IMR-90 (cell line): ENCODE measurements at regions not wholly inside any gene's neighbourhood (a gene's known extent, or its start where the extent isn't known, plus 50 kb on each side); places are given as distances from the start of the nearest gene placed in this dataset.

Experiments used
- ATAC-seq: fragments of 200-7000 bp; cut with Tn5 transposase; 2 replicates; pipeline ENCODE4 v1.9.1; 2020; ENCODE audit warnings: low read depth, mild to moderate bottlenecking, moderate library complexity
- BruUV-seq: library from RNA; stranded (reverse); fragments of 400-500 nt; replicated peaks from 2 replicates; lab custom pipeline; 2021; lab: Mats Ljungman, UMichigan
- CTCF ChIA-PET: fragments of 300-600 bp; formaldehyde crosslinking; extraction: SDS; loops from one replicate; lab custom pipeline; 2021; ENCODE audit warnings: antibody characterized with exemption; lab: Yijun Ruan, JAX
- POLR2A ChIA-PET: fragments of 300-600 bp; sonication (Branson Sonifier 250); formaldehyde crosslinking; loops from one replicate; lab custom pipeline; 2022; ENCODE audit warnings: antibody characterized with exemption; ENCODE audit not compliant: unreplicated experiment; lab: Charles Lee
- DNase-seq: peaks from one replicate; pipeline ENCODE4 v3.0.0; 2013
- H2AFZ ChIP-seq: replicated peaks from 2 replicates; pipeline ENCODE3; 2013; ENCODE audit warnings: low read length, mild to moderate bottlenecking; ENCODE audit not compliant: poor library complexity
- H2AK5ac ChIP-seq: 2 replicates; pipeline ENCODE4 v1.6.1; 2013; ENCODE audit warnings: low read depth, low read length, inconsistent platforms
- H2AK9ac ChIP-seq: replicated peaks from 2 replicates; pipeline ENCODE3; 2013; ENCODE audit warnings: mild to moderate bottlenecking, low read depth, low read length, moderate library complexity; ENCODE audit not compliant: poor library complexity
- H2BK120ac ChIP-seq: 2 replicates; pipeline ENCODE4 v1.6.1; 2013; ENCODE audit warnings: low read depth, low read length, inconsistent platforms
- H2BK15ac ChIP-seq: 3 replicates; pipeline ENCODE4 v1.6.1; 2013; ENCODE audit warnings: low read depth, low read length, inconsistent platforms
- H2BK20ac ChIP-seq: 2 replicates; pipeline ENCODE4 v1.6.1; 2013; ENCODE audit warnings: low read depth, mild to moderate bottlenecking, inconsistent platforms, low read length, moderate library complexity
- H2BK5ac ChIP-seq: 2 replicates; pipeline ENCODE4 v1.6.1; 2013; ENCODE audit warnings: mild to moderate bottlenecking, low read depth, low read length, inconsistent platforms; ENCODE audit not compliant: poor library complexity, severe bottlenecking
- H3K14ac ChIP-seq: replicated peaks from 2 replicates; pipeline ENCODE4 v1.6.1; 2013; ENCODE audit warnings: low read depth, low read length, inconsistent platforms
- H3K18ac ChIP-seq: 2 replicates; pipeline ENCODE4 v1.6.1; 2013; ENCODE audit warnings: low read depth, low read length, control low read depth
- H3K23ac ChIP-seq: 2 replicates; pipeline ENCODE4 v1.6.1; 2013; ENCODE audit warnings: low read depth, low read length, inconsistent platforms
- H3K27ac ChIP-seq: 2 replicates; pipeline ENCODE4 v1.5.1; 2013; ENCODE audit warnings: mild to moderate bottlenecking, control low read depth, low read length; ENCODE audit not compliant: insufficient read depth
- H3K27me3 ChIP-seq: 2 replicates; pipeline ENCODE4 v1.6.1; 2013; ENCODE audit warnings: low read length; ENCODE audit not compliant: control insufficient read depth, insufficient read depth
- H3K36me3 ChIP-seq: 2 replicates; pipeline ENCODE4 v1.6.1; 2013; ENCODE audit warnings: low read length, mixed read lengths; ENCODE audit not compliant: control insufficient read depth, insufficient read depth
- H3K4ac ChIP-seq: 2 replicates; pipeline ENCODE4 v1.6.1; 2013; ENCODE audit warnings: low read depth, low read length, inconsistent platforms
- H3K4me1 ChIP-seq: 2 replicates; pipeline ENCODE4 v1.6.1; 2013; ENCODE audit warnings: low read length, mixed read lengths; ENCODE audit not compliant: control insufficient read depth, insufficient read depth
- H3K4me2 ChIP-seq: 2 replicates; pipeline ENCODE4 v1.6.1; 2013; ENCODE audit warnings: low read depth, mild to moderate bottlenecking, control low read depth, low read length, moderate library complexity
- H3K4me3 ChIP-seq: 2 replicates; pipeline ENCODE4 v1.5.1; 2013; ENCODE audit warnings: low read depth, mild to moderate bottlenecking, control low read depth, low read length, moderate library complexity; ENCODE audit not compliant: insufficient read depth
- H3K56ac ChIP-seq: 2 replicates; pipeline ENCODE4 v1.6.1; 2013; ENCODE audit warnings: low read length, inconsistent platforms; ENCODE audit not compliant: insufficient read depth; ENCODE audit errors: extremely low read depth
- H3K79me1 ChIP-seq, 2 experiments: 2 replicates each; pipeline ENCODE4 v1.6.1; 2013; ENCODE audit warnings: low read length in 2 of 2, inconsistent platforms in 1 of 2, low read depth in 1 of 2
- H3K9ac ChIP-seq: 2 replicates; pipeline ENCODE4 v1.6.1; 2013; ENCODE audit warnings: low read depth, low read length, control low read depth
- H3K9me1 ChIP-seq: 2 replicates; pipeline ENCODE4 v1.6.1; 2013; ENCODE audit warnings: low read length, inconsistent platforms; ENCODE audit not compliant: insufficient read depth
- H3K9me3 ChIP-seq: 2 replicates; pipeline ENCODE4 v1.6.1; 2013; ENCODE audit warnings: low read length; ENCODE audit not compliant: control insufficient read depth, insufficient read depth
- H4K20me1 ChIP-seq: 2 replicates; pipeline ENCODE4 v1.6.1; 2013; ENCODE audit warnings: low read length, inconsistent platforms; ENCODE audit not compliant: insufficient read depth
- H4K5ac ChIP-seq: 2 replicates; pipeline ENCODE4 v1.6.1; 2013; ENCODE audit warnings: mild to moderate bottlenecking, low read depth, low read length, control low read depth
- H4K8ac ChIP-seq, 2 experiments: 2 replicates each; pipeline ENCODE4 v1.6.1; 2013; ENCODE audit warnings: low read depth in 2 of 2, low read length in 2 of 2, control low read depth in 1 of 2, inconsistent platforms in 1 of 2
- H4K91ac ChIP-seq: 2 replicates; pipeline ENCODE4 v1.6.1; 2013; ENCODE audit warnings: low read depth, low read length, inconsistent platforms; ENCODE audit not compliant: insufficient read depth
- BHLHE40 ChIP-seq: fragments of 150-350 bp; IDR thresholded peaks from 2 replicates; pipeline ENCODE4 v1.6.1; 2016; ENCODE audit warnings: mild to moderate bottlenecking, low read depth, low read length
- CEBPB ChIP-seq: IDR thresholded peaks from 2 replicates; pipeline ENCODE4 v1.6.1; 2012; ENCODE audit warnings: low read depth, low read length, improper control_type of control experiment
- CHD1 ChIP-seq: IDR thresholded peaks from 2 replicates; pipeline ENCODE4 v1.6.1; 2012; ENCODE audit warnings: low read depth, low read length, improper control_type of control experiment
- CTCF ChIP-seq: conservative IDR thresholded peaks from 2 replicates; pipeline ENCODE4 v1.5.1; 2012; ENCODE audit warnings: mild to moderate bottlenecking, low read depth, low read length, improper control_type of control experiment
- ELK1 ChIP-seq: fragments of 150-350 bp; IDR thresholded peaks from 2 replicates; pipeline ENCODE4 v1.6.1; 2016; ENCODE audit warnings: low read depth, mild to moderate bottlenecking, low read length, moderate library complexity, borderline replicate concordance
- FOS ChIP-seq: fragments of 150-350 bp; IDR thresholded peaks from 2 replicates; pipeline ENCODE4 v1.6.1; 2016; ENCODE audit warnings: low read depth, low read length
- MAFK ChIP-seq: IDR thresholded peaks from 2 replicates; pipeline ENCODE4 v1.6.1; 2012; ENCODE audit warnings: low read depth, low read length, improper control_type of control experiment
- MAZ ChIP-seq: IDR thresholded peaks from 2 replicates; pipeline ENCODE4 v1.6.1; 2012; ENCODE audit warnings: low read depth, mild to moderate bottlenecking, low read length, improper control_type of control experiment, moderate library complexity, borderline replicate concordance
- MXI1 ChIP-seq: IDR thresholded peaks from 2 replicates; pipeline ENCODE4 v1.6.1; 2012; ENCODE audit warnings: low read depth, mild to moderate bottlenecking, low read length, moderate library complexity, borderline replicate concordance
- NFE2L2 ChIP-seq: fragments of 150-350 bp; IDR thresholded peaks from 2 replicates; pipeline ENCODE4 v1.6.1; 2016; ENCODE audit warnings: low read depth, mild to moderate bottlenecking, low read length
- POLR2A ChIP-seq: IDR thresholded peaks from 2 replicates; pipeline ENCODE4 v1.6.1; 2012; ENCODE audit warnings: mild to moderate bottlenecking, low read depth, low read length
- RAD21 ChIP-seq: IDR thresholded peaks from 2 replicates; pipeline ENCODE4 v1.6.1; 2012; ENCODE audit warnings: low read length, improper control_type of control experiment
- RCOR1 ChIP-seq: IDR thresholded peaks from 2 replicates; pipeline ENCODE4 v1.6.1; 2012; ENCODE audit warnings: mild to moderate bottlenecking, low read length, improper control_type of control experiment; ENCODE audit not compliant: insufficient replicate concordance
- RFX5 ChIP-seq: IDR thresholded peaks from 2 replicates; pipeline ENCODE4 v1.8.0; 2012; ENCODE audit warnings: low read depth, mild to moderate bottlenecking, low read length, moderate library complexity
- SMC3 ChIP-seq: fragments of 150-350 bp; IDR thresholded peaks from 2 replicates; pipeline ENCODE4 v1.6.1; 2016; ENCODE audit warnings: low read depth, mild to moderate bottlenecking, antibody characterized with exemption, low read length, moderate library complexity
- USF2 ChIP-seq: fragments of 150-350 bp; IDR thresholded peaks from 2 replicates; pipeline ENCODE4 v1.6.1; 2017; ENCODE audit warnings: mild to moderate bottlenecking, antibody characterized with exemption, low read length, low read depth
- WGBS, 2 experiments: methylation state at CpG; one replicate each; pipeline versions ENCODE4 v1.1.5 to v1.1.7; 2013; ENCODE audit warnings: missing lambda C conversion rate in 2 of 2; ENCODE audit not compliant: insufficient read length in 1 of 2; ENCODE audit errors: extremely low coverage in 2 of 2; 5-methylcytosine and 5-hydroxymethylcytosine counted together
- dilution Hi-C: fragments of 300-500 bp; cut with HindIII; formaldehyde crosslinking; loops from one replicate; pipeline ENCODE4 v1.14.3; 2018; ENCODE audit warnings: low sequenced_read_pairs; ENCODE audit not compliant: unreplicated experiment
- in situ Hi-C: fragments of 300-500 bp; cut with MboI; formaldehyde crosslinking; loops from 3 replicates; pipeline ENCODE4 v1.14.3; 2019; ENCODE audit warnings: low sequenced_read_pairs, inconsistent platforms, mixed read lengths
- intact Hi-C: fragments of 100-400 bp; cut with micrococcal nuclease; formaldehyde crosslinking; loops from 2 replicates; pipeline ENCODE4 v1.10.0; 2022

- no peak overlapping the region for H3K4me2 ChIP-seq
- in situ Hi-C loops, result no loop called here
- 0 out of 2 replicates have a peak, but pooled peaks cover 2% of the 10 kb centered on the region for H3K27me3 ChIP-seq
- no peak overlapping the region for H4K5ac ChIP-seq
- dilution Hi-C loops, result no loop called here
- no peak overlapping the region for H4K91ac ChIP-seq
- ChIA-PET POLR2A (no interaction called here), CTCF (no interaction called here)
- no peak overlapping the region for H4K8ac ChIP-seq
- no peak overlapping the region for H3K14ac ChIP-seq
- WGBS, 2 experiments, result no CpG with 5 or more reads among the region's 1 CpG
- no peak overlapping the region for H3K18ac ChIP-seq
- DNase-seq (no peak), ATAC-seq (no peak)
- H3K9ac ChIP-seq, result no peak overlapping the region
- H3K4ac ChIP-seq, result no peak overlapping the region
- no peak overlapping the region for H3K56ac ChIP-seq
- H3K4me1 ChIP-seq, result no peaks in the 10 kb centered on the region
- no peak overlapping the region for H2BK5ac ChIP-seq
- no peaks in the 10 kb centered on the region for H3K9me3 ChIP-seq
- H3K79me1 ChIP-seq, result no peaks in the 10 kb centered on the region
- H2BK20ac ChIP-seq, result no peak overlapping the region
- H3K4me3 ChIP-seq, result no peak overlapping the region
- H3K27ac ChIP-seq, result no peak overlapping the region
- BruUV-seq, result no TSS peak
- no peak overlapping the region for H2BK15ac ChIP-seq
- H2BK120ac ChIP-seq, result no peak overlapping the region
- H2AK9ac ChIP-seq, result no peak overlapping the region
- H4K20me1 ChIP-seq, result no peaks in the 10 kb centered on the region
- TF ChIP-seq MAZ (no peak), POLR2A (no peak), FOS (no peak), RAD21 (no peak), ELK1 (no peak), MXI1 (no peak), RFX5 (no peak), SMC3 (no peak), USF2 (no peak), BHLHE40 (no peak), RCOR1 (no peak), CEBPB (no peak), MAFK (no peak), CHD1 (no peak), NFE2L2 (no peak), CTCF (no peak)
- H2AK5ac ChIP-seq, result no peak overlapping the region
- no peaks in the 10 kb centered on the region for H3K9me1 ChIP-seq
- no peaks in the 10 kb centered on the region for H3K36me3 ChIP-seq
- H3K23ac ChIP-seq, result no peak overlapping the region
- intact Hi-C loops, result no loop called here
- no peak overlapping the region for H2AFZ ChIP-seq
These were observed 195.2 kb downstream of the CCNG2 start for GRCh38 chr4:77352192-77352591.
